HG02623 (cell line): ENCODE measurements at regions not wholly inside any gene's neighbourhood (a gene's known extent, or its start where the extent isn't known, plus 50 kb on each side); places are given as distances from the start of the nearest gene placed in this dataset.

Source experiments
- ATAC-seq: cut with Tn5 transposase; IDR thresholded peaks from one replicate; pipeline ENCODE4 v1.9.1; 2021; ENCODE audit warnings: moderate library complexity; ENCODE audit not compliant: unreplicated experiment

GRCh38 chr1:65741993-65742392 lies 50.7 kb upstream of the PDE4B start:
- ATAC-seq, result no peak
